ENCODE measurements at regions not wholly inside any gene's neighbourhood (a gene's known extent, or its start where the extent isn't known, plus 50 kb on each side); places are given as distances from the start of the nearest gene placed in this dataset.

DNA sequence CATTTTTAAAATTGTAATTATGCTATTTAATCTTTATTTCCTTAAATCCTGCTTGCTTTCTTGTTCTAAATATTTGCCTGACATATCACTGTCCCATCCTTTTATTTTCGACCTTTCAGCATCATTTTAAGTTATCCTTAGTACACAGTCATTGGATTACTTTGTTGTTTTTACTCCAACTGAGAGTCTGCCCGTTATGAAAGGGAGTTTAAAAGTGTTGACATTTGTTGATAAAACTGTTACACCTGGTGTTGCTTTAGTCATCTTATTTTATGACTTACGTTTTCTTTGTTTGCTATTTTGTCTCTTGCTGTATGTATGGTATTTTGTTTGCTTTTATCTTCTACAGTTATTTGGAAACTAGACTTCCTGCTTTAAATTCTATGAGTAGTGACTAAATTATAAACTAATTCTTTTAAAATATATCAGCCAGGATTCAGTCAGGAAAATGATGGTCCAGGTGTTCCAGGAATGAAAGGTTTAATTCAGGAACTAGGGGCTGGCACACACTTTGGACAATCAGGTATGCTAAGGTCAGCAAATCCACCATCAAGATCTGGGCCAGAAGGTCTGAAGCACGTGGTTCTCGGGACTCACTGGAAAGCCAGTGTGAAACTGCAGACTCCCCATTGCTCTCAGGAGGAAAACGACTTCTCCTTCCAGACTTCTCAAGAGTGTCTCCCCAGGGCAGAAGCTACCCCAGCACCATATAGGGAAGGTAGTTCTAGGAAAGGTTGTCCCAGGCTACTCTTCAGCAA lies 86.0 kb downstream of the RASSF10 start:
- in situ Hi-C loops (cut with HindIII; ENCODE audit: low sequenced_read_pairs), result no loop called here
- TF ChIP-seq, protein P1, sequence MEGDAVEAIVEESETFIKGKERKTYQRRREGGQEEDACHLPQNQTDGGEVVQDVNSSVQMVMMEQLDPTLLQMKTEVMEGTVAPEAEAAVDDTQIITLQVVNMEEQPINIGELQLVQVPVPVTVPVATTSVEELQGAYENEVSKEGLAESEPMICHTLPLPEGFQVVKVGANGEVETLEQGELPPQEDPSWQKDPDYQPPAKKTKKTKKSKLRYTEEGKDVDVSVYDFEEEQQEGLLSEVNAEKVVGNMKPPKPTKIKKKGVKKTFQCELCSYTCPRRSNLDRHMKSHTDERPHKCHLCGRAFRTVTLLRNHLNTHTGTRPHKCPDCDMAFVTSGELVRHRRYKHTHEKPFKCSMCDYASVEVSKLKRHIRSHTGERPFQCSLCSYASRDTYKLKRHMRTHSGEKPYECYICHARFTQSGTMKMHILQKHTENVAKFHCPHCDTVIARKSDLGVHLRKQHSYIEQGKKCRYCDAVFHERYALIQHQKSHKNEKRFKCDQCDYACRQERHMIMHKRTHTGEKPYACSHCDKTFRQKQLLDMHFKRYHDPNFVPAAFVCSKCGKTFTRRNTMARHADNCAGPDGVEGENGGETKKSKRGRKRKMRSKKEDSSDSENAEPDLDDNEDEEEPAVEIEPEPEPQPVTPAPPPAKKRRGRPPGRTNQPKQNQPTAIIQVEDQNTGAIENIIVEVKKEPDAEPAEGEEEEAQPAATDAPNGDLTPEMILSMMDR (IDR thresholded peaks at IDR 0.05; ENCODE audit: low read depth, low read length, missing control alignments), result no peak
- no peak for DNase-seq (ENCODE audit: low read depth)
- H3K4me3 ChIP-seq (ENCODE audit: low read depth, low read length), result no peak overlapping the region

DNA sequence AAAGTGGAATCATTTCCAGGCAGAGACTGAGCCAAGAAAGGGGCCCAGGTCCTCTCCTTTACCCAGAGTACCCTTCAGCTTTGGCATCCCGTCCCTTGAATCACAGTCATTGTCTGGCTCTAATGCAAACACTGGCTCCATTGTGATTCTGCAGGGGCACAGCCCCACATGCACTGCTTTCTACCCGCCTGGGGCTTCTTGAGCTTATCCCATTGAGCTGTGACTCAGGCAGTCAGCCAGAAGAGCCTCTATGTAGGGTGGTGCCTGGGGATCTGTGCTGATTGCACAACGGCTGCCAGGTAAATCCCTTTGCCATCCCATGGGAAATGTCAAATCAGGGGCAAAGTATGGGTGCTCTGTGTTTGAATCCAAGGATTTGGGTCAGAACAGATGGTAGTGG lies 88.9 kb downstream of the RASSF10 start:
- DNase-seq (ENCODE audit: low read depth), result no peak

DNA sequence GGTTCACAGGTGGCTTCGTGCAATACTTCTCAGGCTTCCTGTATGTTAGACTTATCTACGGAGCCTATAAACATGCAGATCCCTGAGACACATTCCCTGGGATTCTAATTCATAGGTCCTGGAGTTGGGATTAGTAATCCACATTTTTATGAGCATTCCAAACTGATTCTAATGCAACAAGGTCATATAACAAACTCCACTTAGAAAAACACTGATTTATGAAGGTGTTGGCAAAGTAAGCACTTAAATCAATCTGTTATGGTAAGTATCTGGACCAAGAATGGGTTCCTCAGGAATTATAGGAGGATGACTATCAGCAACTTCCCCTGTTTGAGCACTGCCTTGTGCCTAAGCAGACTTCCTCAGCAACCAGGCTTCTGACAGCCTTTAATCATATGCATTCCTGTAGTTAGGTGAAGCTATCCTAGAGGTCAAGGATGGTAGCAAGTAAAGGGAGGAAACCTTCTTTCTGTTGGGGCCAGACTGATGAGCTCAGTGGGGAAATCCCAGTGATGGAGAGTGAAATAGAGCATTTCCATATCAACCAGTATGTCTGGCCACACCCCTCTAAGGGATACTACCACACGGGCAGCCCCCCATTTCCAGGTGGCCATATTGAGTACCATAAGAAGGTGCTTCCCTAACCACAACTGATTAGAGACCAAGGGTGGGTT lies 89.6 kb downstream of the RASSF10 start:
- no peak for DNase-seq (ENCODE audit: low read depth)
- H3K4me3 ChIP-seq (ENCODE audit: low read depth, low read length), result no peak overlapping the region
- TF ChIP-seq, protein P1 (IDR thresholded peaks at IDR 0.05; ENCODE audit: low read depth, low read length, missing control alignments), result no peak
- in situ Hi-C loops (cut with HindIII; ENCODE audit: low sequenced_read_pairs), result no loop called here

More for the DNA sequence above, 88.9 kb downstream of the RASSF10 start:
- in situ Hi-C loops (cut with HindIII; ENCODE audit: low sequenced_read_pairs), result no loop called here
- TF ChIP-seq, protein P1 (IDR thresholded peaks at IDR 0.05; ENCODE audit: low read depth, low read length, missing control alignments), result no peak
- H3K4me3 ChIP-seq (ENCODE audit: low read depth, low read length), result no peak overlapping the region

DNA sequence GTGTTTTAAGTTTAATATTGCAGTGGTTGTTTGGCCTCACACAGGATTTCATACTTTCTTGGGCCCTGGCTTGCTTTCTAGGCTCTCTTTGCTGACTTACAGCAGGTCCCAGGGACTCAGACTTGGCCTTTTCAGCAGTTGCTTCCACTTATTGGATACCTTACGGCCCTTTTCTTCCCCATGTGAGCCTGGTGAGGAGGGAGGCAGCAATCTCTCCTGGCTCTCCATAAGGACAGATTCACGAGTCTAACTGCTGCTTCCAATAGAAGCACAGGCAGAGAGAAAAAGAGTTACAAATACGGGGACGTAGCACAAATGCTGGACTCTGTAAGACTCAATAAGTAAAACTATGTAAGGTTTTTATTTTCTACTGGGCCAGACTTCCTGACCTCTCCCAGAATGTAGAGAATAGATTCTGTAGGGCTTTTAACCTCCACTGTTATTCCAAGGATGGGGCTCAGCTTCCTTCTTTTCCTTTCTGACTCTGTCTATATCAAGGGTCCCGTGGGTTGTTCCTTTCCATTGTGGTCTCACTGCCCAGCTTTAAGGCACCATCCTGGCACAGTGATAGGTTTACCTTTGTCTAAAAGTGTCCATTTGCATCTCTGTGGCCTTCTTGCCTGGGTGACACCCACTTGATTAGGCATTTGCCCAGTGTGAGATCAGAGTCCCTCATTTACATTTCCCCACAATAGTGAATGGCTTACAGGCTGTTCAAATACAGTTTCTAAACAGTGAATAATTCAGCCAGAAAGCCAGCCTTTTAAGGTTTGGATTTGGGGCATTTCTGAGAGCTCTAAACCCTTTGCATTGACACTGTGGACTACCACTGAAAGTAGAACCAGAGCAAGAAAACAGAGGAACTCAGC lies 92.8 kb downstream of the RASSF10 start:
- no peak overlapping the region for H3K4me3 ChIP-seq (ENCODE audit: low read depth, low read length)
- no peak for DNase-seq (ENCODE audit: low read depth)
- in situ Hi-C loops (cut with HindIII; ENCODE audit: low sequenced_read_pairs), result no loop called here
- TF ChIP-seq, protein P1 (IDR thresholded peaks at IDR 0.05; ENCODE audit: low read depth, low read length, missing control alignments), result no peak

DNA sequence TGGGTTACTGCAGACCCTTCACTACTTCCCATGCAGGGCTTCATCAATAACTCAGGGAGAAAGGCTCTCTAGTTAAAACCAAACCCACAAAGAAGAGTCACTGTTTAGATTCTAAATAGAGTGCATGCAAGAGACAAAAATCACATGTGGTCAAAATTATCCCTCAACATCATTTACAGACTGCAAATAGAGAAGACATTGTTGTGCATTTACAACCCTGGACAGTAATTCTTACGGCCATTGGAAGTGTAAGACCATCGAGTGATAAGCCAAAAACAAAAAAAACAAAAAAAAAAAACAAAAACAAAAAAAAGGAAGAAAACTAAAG lies 93.4 kb downstream of the RASSF10 start:
- no peak for DNase-seq (ENCODE audit: low read depth)
- TF ChIP-seq, protein P1 (IDR thresholded peaks at IDR 0.05; ENCODE audit: low read depth, low read length, missing control alignments), result no peak
- H3K4me3 ChIP-seq (ENCODE audit: low read depth, low read length), result no peak overlapping the region
- in situ Hi-C loops (cut with HindIII; ENCODE audit: low sequenced_read_pairs), result no loop called here

DNA sequence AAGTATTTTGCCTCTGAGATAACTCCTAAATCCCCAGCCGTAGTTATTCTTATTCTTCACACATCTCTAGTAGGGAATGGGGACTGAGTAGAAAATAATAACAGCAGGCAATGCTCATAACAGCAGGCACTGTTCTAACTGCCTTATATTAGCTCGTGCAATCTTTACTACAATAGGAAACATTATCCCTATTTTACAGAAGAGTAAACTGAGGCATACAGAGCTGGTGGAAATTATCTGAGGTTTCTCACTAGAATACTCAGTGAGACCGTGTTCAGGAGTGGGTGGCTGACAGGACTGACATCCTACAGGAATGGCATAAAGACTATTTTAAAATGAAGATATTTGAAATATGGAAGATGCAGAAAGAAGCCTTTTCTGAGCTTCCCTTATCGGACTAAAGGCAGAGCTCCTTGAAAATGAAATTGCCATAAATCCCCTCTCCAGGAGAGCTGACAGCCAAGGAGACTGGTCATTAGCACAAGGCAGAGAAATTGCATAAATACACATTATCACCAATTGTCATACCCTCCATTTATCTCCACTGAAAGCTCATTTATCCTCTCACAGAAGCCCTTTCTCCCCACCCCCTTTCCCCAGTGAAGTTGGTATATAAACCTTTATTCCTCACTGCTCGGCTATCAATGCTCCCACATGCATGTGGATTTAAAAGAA lies 93.9 kb downstream of the RASSF10 start:
- in situ Hi-C loops (cut with HindIII; ENCODE audit: low sequenced_read_pairs), result no loop called here
- TF ChIP-seq, protein P1 (IDR thresholded peaks at IDR 0.05; ENCODE audit: low read depth, low read length, missing control alignments), result no peak
- no peak overlapping the region for H3K4me3 ChIP-seq (ENCODE audit: low read depth, low read length)
- no peak for DNase-seq (ENCODE audit: low read depth)

Data from astrocyte of the cerebellum (primary cell).